ENCODE measurements at regions not wholly inside any gene's neighbourhood (a gene's known extent, or its start where the extent isn't known, plus 50 kb on each side); places are given as distances from the start of the nearest gene placed in this dataset.

DNA sequence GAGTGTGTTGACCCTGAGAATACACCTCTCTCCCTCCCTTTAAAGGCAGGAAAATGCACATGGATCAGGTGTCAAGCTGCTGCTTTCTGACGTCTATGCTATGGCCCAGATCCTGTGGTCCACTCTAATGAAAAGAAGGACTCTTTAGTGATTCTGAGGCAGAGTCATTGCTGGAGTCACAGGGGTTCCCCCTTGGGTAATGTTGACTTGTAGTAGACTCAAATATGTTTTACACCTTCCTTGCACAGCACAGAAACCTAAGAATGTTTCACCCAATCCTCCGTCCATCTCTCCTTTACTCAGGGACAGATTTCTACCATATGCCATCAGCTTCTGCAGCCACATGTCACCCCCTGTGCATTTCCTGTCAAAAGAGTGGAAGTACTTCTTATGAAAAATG is 525.4 kb downstream of the TMEM121 start:
- BruUV-seq (replicated peaks) = no TSS peak

DNA sequence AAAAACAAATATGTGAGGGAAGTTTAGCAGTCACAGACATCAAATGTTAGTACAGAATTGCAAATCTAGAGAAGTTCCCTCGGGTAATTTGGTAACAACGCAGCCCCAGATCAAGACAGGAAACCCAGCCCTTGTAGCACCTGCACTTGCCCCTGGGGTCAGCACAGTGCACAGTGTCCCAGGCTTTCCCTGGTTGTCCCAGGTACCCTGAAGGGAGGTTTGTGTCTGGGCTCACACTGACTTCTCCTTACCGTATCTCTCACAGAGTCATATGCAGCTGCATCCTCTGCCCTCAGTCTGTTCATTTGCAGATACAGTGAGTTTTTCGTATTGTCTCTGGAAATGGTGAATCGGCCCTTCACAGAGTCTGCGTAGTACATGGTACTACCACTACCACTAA is 528.9 kb downstream of the TMEM121 start:
- Histone ChIP-seq H3K27me3 (ENCODE audit: low read length) (no peaks in the 10 kb centered on the region; the same call in 1 of the 2 replicates), H3F3A (ENCODE audit: low read length, unreplicated experiment) (no peaks in the 10 kb centered on the region), H3K9me3 (ENCODE audit: low read length) (no peaks in the 10 kb centered on the region), H3K4me2 (ENCODE audit: low read length) (no peak overlapping the region), H3K27ac (ENCODE audit: low read length) (no peak overlapping the region), H3K4me3 (ENCODE audit: low read length) (no peak overlapping the region), H3K9ac (ENCODE audit: low read length) (no peak overlapping the region), H3K9me2 (replicated peaks; ENCODE audit: low read length) (no peaks in the 10 kb centered on the region), H3K79me2 (ENCODE audit: low read length) (no peaks in the 10 kb centered on the region), H3K36me3 (ENCODE audit: low read depth, low read length) (no peaks in the 10 kb centered on the region), H3K4me1 (ENCODE audit: insufficient read depth, low read length) (no peaks in the 10 kb centered on the region), H4K20me1 (ENCODE audit: low read length) (no peaks in the 10 kb centered on the region), H2AFZ (ENCODE audit: low read length) (no peak overlapping the region)
- DNase-seq = no peak
- ChIA-PET POLR2A (ENCODE audit: unreplicated experiment) (no interaction called here), CTCF (no interaction called here)
- TF ChIP-seq EZH2phosphoT487 (IDR thresholded peaks at IDR 0.05; ENCODE audit: borderline replicate concordance, low read length) = no peak
- TF ChIP-seq, protein P1, sequence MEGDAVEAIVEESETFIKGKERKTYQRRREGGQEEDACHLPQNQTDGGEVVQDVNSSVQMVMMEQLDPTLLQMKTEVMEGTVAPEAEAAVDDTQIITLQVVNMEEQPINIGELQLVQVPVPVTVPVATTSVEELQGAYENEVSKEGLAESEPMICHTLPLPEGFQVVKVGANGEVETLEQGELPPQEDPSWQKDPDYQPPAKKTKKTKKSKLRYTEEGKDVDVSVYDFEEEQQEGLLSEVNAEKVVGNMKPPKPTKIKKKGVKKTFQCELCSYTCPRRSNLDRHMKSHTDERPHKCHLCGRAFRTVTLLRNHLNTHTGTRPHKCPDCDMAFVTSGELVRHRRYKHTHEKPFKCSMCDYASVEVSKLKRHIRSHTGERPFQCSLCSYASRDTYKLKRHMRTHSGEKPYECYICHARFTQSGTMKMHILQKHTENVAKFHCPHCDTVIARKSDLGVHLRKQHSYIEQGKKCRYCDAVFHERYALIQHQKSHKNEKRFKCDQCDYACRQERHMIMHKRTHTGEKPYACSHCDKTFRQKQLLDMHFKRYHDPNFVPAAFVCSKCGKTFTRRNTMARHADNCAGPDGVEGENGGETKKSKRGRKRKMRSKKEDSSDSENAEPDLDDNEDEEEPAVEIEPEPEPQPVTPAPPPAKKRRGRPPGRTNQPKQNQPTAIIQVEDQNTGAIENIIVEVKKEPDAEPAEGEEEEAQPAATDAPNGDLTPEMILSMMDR (conservative IDR thresholded peaks at IDR 0.05; ENCODE audit: low read depth, low read length) = no peak
- no peak for TF ChIP-seq EZH2 (IDR thresholded peaks at IDR 0.05; ENCODE audit: low read length, unreplicated experiment)
- intact Hi-C loops (cut with micrococcal nuclease) = no loop called here
- ATAC-seq = no peak
- BruUV-seq (replicated peaks) = no TSS peak

More for the DNA sequence above, 525.4 kb downstream of the TMEM121 start:
- H3K4me2 ChIP-seq (ENCODE audit: low read length) = no peak overlapping the region
- TF ChIP-seq EZH2 (IDR thresholded peaks at IDR 0.05; ENCODE audit: low read length, unreplicated experiment) = no peak
- no peak for TF ChIP-seq EZH2phosphoT487 (IDR thresholded peaks at IDR 0.05; ENCODE audit: borderline replicate concordance, low read length)
- TF ChIP-seq, protein P1 (conservative IDR thresholded peaks at IDR 0.05; ENCODE audit: low read depth, low read length) = no peak
- ChIA-PET POLR2A (ENCODE audit: unreplicated experiment) (no interaction called here), CTCF (no interaction called here)
- no peak for DNase-seq
- no peaks in the 10 kb centered on the region for H3K79me2 ChIP-seq (ENCODE audit: low read length)
- no peaks in the 10 kb centered on the region for H3K9me3 ChIP-seq (ENCODE audit: low read length)
- H3K4me1 ChIP-seq (ENCODE audit: insufficient read depth, low read length) = no peaks in the 10 kb centered on the region
- no peak overlapping the region for H2AFZ ChIP-seq (ENCODE audit: low read length)
- no peak for ATAC-seq
- H3K9ac ChIP-seq (ENCODE audit: low read length) = no peak overlapping the region
- no peaks in the 10 kb centered on the region for H3F3A ChIP-seq (ENCODE audit: low read length, unreplicated experiment)
- H4K20me1 ChIP-seq (ENCODE audit: low read length) = no peaks in the 10 kb centered on the region
- intact Hi-C loops (cut with micrococcal nuclease) = no loop called here
- H3K27ac ChIP-seq (ENCODE audit: low read length) = no peak overlapping the region
- no peaks in the 10 kb centered on the region for H3K9me2 ChIP-seq (replicated peaks; ENCODE audit: low read length)
- no peaks in the 10 kb centered on the region for H3K27me3 ChIP-seq (ENCODE audit: low read length)
- no peak overlapping the region for H3K4me3 ChIP-seq (ENCODE audit: low read length)
- no peaks in the 10 kb centered on the region for H3K36me3 ChIP-seq (ENCODE audit: low read depth, low read length)

DNA sequence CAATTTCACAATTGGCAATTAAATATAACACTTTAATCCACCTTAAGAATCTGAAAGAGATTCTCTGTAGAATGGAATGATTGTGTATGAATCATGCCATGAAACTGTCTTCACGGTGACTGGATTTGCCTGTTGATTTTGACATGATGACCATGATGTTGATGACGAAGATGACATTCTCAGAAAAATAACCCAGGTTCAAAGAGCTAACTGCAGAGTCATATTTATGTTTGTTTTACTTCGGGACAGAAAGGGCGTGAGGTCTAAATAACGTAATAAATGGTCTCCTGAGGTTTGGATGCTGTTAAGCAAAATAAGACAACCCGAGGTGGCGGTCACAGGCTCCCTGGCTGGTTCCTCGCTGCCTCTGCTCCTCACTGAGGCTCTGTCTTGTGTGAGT is 532.0 kb downstream of the TMEM121 start:
- ChIA-PET POLR2A (ENCODE audit: unreplicated experiment) (no interaction called here), CTCF (no interaction called here)
- BruUV-seq (replicated peaks) = no TSS peak
- Histone ChIP-seq H3K4me3 (ENCODE audit: low read length) (no peak overlapping the region), H3K27ac (ENCODE audit: low read length) (no peak overlapping the region), H3K36me3 (ENCODE audit: low read depth, low read length) (no peaks in the 10 kb centered on the region), H3K27me3 (ENCODE audit: low read length) (no peaks in the 10 kb centered on the region; the same call in 1 of the 2 replicates), H3K9ac (ENCODE audit: low read length) (no peak overlapping the region), H3K9me2 (replicated peaks; ENCODE audit: low read length) (no peaks in the 10 kb centered on the region), H3F3A (ENCODE audit: low read length, unreplicated experiment) (no peaks in the 10 kb centered on the region), H2AFZ (ENCODE audit: low read length) (no peak overlapping the region), H3K4me1 (ENCODE audit: insufficient read depth, low read length) (no peaks in the 10 kb centered on the region), H3K79me2 (ENCODE audit: low read length) (no peaks in the 10 kb centered on the region), H4K20me1 (ENCODE audit: low read length) (no peaks in the 10 kb centered on the region), H3K4me2 (ENCODE audit: low read length) (no peak overlapping the region), H3K9me3 (ENCODE audit: low read length) (no peaks in the 10 kb centered on the region)
- DNase-seq (no peak), ATAC-seq (no peak)
- TF ChIP-seq EZH2phosphoT487 (IDR thresholded peaks at IDR 0.05; ENCODE audit: borderline replicate concordance, low read length) = no peak
- TF ChIP-seq, protein P1 (conservative IDR thresholded peaks at IDR 0.05; ENCODE audit: low read depth, low read length) = no peak
- no peak for TF ChIP-seq EZH2 (IDR thresholded peaks at IDR 0.05; ENCODE audit: low read length, unreplicated experiment)
- intact Hi-C loops (cut with micrococcal nuclease) = no loop called here
